Lower leg skin (tissue), 3 donors: ENCODE measurements at regions not wholly inside any gene's neighbourhood (a gene's known extent, or its start where the extent isn't known, plus 50 kb on each side); places are given as distances from the start of the nearest gene placed in this dataset.

ENCODE experiments used
- POLR2A ChIP-seq, 2 donors: fragments of 450-650 bp; IDR thresholded peaks; one replicate each; pipeline ENCODE4 v1.6.1; 2016 to 2017; ENCODE audit warnings: antibody characterized with exemption in 2 of 2, mild to moderate bottlenecking in 1 of 2, moderate library complexity in 1 of 2
- TF ChIP-seq, protein P1 (sequence below), 3 donors: fragments of 450-650 bp; IDR thresholded peaks; one replicate each; pipeline ENCODE4 v1.5.1; 2016; ENCODE audit warnings: antibody characterized with exemption in 3 of 3, mild to moderate bottlenecking in 3 of 3, moderate library complexity in 2 of 3

DNA sequence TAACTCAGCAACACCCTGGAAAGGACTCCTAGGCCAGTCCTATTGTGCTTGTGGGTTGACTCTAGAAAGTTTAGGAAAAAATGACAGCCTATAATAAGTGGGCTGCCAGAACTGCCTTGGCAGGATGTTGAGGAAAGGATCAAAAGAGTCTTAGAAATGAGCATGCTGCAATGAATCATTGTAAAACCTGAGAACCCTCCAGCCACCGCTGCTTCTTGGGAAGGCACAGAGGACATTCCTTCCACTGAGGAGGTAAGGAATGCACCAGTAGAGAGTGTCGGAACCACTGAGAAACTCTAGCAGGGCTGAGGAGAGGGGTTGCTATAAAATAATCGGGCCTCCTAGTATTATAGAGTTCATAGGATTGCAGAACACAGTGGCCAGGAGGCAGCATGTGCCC lies 146.7 kb upstream of the SMIM21 start:
- TF ChIP-seq, protein P1, sequence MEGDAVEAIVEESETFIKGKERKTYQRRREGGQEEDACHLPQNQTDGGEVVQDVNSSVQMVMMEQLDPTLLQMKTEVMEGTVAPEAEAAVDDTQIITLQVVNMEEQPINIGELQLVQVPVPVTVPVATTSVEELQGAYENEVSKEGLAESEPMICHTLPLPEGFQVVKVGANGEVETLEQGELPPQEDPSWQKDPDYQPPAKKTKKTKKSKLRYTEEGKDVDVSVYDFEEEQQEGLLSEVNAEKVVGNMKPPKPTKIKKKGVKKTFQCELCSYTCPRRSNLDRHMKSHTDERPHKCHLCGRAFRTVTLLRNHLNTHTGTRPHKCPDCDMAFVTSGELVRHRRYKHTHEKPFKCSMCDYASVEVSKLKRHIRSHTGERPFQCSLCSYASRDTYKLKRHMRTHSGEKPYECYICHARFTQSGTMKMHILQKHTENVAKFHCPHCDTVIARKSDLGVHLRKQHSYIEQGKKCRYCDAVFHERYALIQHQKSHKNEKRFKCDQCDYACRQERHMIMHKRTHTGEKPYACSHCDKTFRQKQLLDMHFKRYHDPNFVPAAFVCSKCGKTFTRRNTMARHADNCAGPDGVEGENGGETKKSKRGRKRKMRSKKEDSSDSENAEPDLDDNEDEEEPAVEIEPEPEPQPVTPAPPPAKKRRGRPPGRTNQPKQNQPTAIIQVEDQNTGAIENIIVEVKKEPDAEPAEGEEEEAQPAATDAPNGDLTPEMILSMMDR (IDR thresholded peaks at IDR 0.05): no peak
- no peak for TF ChIP-seq POLR2A (IDR thresholded peaks at IDR 0.05)
